GM12875 (cell line): ENCODE measurements at regions not wholly inside any gene's neighbourhood (a gene's known extent, or its start where the extent isn't known, plus 50 kb on each side); places are given as distances from the start of the nearest gene placed in this dataset.
"Not testable (repeated sequence)": the region's sequence is repeated elsewhere in the genome, so short reads cannot be mapped to it uniquely, and the experiment has no call there.

ENCODE experiments used
- H3K4me3 ChIP-seq: one replicate; pipeline ENCODE4 v1.5.1; 2011; ENCODE audit warnings: low read depth, low read length, control low read depth
- TF ChIP-seq, protein P1 (sequence below): IDR thresholded peaks from 2 replicates; pipeline ENCODE4 v1.5.1; 2011; ENCODE audit warnings: low read depth, mild to moderate bottlenecking, control low read depth, inconsistent platforms, low read length, moderate library complexity, borderline replicate concordance; ENCODE audit not compliant: insufficient read depth

GRCh38 chr2:21234464-21235120 lies 110.8 kb downstream of the TDRD15 start:
- no peak overlapping the region for H3K4me3 ChIP-seq
- TF ChIP-seq, protein P1, sequence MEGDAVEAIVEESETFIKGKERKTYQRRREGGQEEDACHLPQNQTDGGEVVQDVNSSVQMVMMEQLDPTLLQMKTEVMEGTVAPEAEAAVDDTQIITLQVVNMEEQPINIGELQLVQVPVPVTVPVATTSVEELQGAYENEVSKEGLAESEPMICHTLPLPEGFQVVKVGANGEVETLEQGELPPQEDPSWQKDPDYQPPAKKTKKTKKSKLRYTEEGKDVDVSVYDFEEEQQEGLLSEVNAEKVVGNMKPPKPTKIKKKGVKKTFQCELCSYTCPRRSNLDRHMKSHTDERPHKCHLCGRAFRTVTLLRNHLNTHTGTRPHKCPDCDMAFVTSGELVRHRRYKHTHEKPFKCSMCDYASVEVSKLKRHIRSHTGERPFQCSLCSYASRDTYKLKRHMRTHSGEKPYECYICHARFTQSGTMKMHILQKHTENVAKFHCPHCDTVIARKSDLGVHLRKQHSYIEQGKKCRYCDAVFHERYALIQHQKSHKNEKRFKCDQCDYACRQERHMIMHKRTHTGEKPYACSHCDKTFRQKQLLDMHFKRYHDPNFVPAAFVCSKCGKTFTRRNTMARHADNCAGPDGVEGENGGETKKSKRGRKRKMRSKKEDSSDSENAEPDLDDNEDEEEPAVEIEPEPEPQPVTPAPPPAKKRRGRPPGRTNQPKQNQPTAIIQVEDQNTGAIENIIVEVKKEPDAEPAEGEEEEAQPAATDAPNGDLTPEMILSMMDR: no peak

GRCh38 chr2:21239749-21240148 lies 116.0 kb downstream of the TDRD15 start:
- H3K4me3 ChIP-seq: not testable (repeated sequence)

DNA sequence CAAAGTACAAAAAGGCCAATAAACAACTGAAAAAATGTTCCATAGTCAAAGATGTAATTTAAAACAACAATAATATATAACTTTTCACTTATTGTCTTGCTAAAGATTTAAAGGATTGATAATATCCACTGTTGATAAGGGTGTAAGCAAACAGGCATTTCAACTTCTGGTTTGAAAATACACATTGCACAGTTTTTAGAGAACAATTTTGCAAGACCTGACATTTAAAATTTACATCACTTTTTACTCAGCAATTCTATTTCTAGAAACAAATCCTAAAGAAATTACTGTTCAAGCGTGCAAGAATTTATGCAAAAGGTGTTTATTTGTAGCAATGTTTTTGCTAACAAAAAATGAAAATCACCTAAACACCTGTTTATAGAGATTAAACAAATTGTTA lies 120.4 kb downstream of the TDRD15 start:
- TF ChIP-seq, protein P1: no peak
- no peak overlapping the region for H3K4me3 ChIP-seq

GRCh38 chr2:21245565-21245964 lies 121.8 kb downstream of the TDRD15 start:
- TF ChIP-seq, protein P1: no peak
- no peak overlapping the region for H3K4me3 ChIP-seq

GRCh38 chr2:21249367-21249766 lies 125.6 kb downstream of the TDRD15 start:
- TF ChIP-seq, protein P1: no peak
- H3K4me3 ChIP-seq: no peak overlapping the region

DNA sequence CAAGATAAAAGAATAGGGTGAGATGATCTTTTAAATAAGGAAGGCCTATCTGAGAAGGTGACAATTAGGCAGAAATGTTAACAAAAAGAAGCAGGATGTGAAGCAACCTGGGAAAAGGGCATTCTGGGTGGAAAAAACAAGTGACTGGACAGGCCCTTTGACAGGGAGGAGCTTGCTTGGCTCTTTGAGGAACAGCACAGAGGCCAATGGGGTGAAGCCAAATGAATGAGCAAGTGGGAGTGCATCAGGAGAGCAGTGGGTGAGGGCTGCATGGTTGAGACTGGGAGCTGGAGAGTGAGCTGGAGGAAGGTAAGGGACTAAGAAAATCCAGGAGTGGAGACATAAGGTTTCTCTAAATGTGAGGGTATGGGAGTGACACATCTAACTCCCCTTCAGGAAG lies 126.9 kb downstream of the TDRD15 start:
- H3K4me3 ChIP-seq: no peak overlapping the region
- TF ChIP-seq, protein P1: no peak

DNA sequence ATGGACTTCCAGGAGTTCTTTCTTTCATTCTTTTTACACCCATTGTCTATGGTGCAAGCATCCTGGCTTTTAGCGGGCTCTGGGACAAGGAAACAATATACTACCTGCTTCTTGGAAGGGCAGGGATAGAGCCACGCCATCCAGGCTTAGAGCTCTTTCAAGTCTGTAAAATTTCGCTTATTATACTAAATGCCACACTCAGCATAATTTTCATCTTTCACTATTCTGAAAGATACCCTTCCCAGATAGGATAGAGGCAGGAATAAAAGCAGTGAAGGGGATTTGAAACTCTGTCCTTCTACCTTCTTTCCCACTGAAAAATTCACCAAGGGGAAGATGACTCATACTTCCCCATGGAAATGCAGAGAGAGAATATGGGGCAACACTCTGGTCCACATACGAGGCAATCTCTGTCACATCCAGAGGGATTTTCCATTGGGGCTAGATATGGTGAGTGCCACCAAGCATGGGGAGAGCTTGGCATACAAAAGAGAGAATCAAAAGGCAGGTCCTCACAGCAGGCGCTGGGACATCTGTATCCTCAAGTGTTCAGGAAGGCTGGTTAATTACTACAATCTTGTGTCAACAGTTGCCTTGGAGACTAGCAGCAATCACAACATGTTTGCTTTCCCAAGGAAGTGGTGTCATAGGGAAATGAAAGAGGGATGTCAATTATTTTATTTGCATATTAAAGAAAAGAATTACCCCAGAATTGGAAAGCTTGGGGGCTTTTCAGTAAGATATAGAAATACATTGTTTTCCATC lies 127.6 kb downstream of the TDRD15 start:
- TF ChIP-seq, protein P1: no peak
- H3K4me3 ChIP-seq: no peak overlapping the region
